ENCODE measurements at regions not wholly inside any gene's neighbourhood (a gene's known extent, or its start where the extent isn't known, plus 50 kb on each side); places are given as distances from the start of the nearest gene placed in this dataset.

GRCh38 chrX:121102101-121102500 lies 54.7 kb downstream of the GLUD2 start:
- Mint-ChIP-seq H3K9me3 (ENCODE audit: unreplicated experiment) (no peaks in the 10 kb centered on the region), H3K4me1 (ENCODE audit: insufficient read depth, unreplicated experiment) (no peaks in the 10 kb centered on the region), H3K4me3 (ENCODE audit: unreplicated experiment) (no peak overlapping the region), H3K27me3 (ENCODE audit: insufficient read depth, unreplicated experiment) (no peaks in the 10 kb centered on the region), H3K27ac (ENCODE audit: low read depth, unreplicated experiment) (no peak overlapping the region), H3K36me3 (ENCODE audit: insufficient read depth, unreplicated experiment) (no peaks in the 10 kb centered on the region)
- intact Hi-C loops (cut with micrococcal nuclease), result no loop called here
- POLR2A ChIA-PET, result no interaction called here
- BruUV-seq (replicated peaks), result no TSS peak
- no peak for DNase-seq (ENCODE audit: unreplicated experiment)
- no peak for TF ChIP-seq CTCF (IDR thresholded peaks at IDR 0.05; ENCODE audit: unreplicated experiment)
- CTCF ChIA-PET, result no interaction called here

- ChIA-PET POLR2A (no interaction called here), CTCF (no interaction called here)
- no peaks in the 10 kb centered on the region for H3K27me3 Mint-ChIP-seq (ENCODE audit: insufficient read depth, unreplicated experiment)
- no peaks in the 10 kb centered on the region for H3K9me3 Mint-ChIP-seq (ENCODE audit: unreplicated experiment)
- intact Hi-C loops (cut with micrococcal nuclease), result no loop called here
- H3K4me3 Mint-ChIP-seq (ENCODE audit: unreplicated experiment), result no peak overlapping the region
- DNase-seq (ENCODE audit: unreplicated experiment), result peak; percentile 37
- BruUV-seq (replicated peaks), result no TSS peak
- H3K27ac Mint-ChIP-seq (ENCODE audit: low read depth, unreplicated experiment), result no peak overlapping the region
- H3K36me3 Mint-ChIP-seq (ENCODE audit: insufficient read depth, unreplicated experiment), result no peaks in the 10 kb centered on the region
- no peak for TF ChIP-seq CTCF (IDR thresholded peaks at IDR 0.05; ENCODE audit: unreplicated experiment)
- no peaks in the 10 kb centered on the region for H3K4me1 Mint-ChIP-seq (ENCODE audit: insufficient read depth, unreplicated experiment)
These were observed 56.0 kb downstream of the GLUD2 start for GRCh38 chrX:121103381-121103780.

- Mint-ChIP-seq H3K27ac (ENCODE audit: low read depth, unreplicated experiment) (no peak overlapping the region), H3K27me3 (ENCODE audit: insufficient read depth, unreplicated experiment) (no peaks in the 10 kb centered on the region), H3K36me3 (ENCODE audit: insufficient read depth, unreplicated experiment) (no peaks in the 10 kb centered on the region), H3K9me3 (ENCODE audit: unreplicated experiment) (no peaks in the 10 kb centered on the region), H3K4me3 (ENCODE audit: unreplicated experiment) (no peak overlapping the region), H3K4me1 (ENCODE audit: insufficient read depth, unreplicated experiment) (no peaks in the 10 kb centered on the region)
- no peak for TF ChIP-seq CTCF (IDR thresholded peaks at IDR 0.05; ENCODE audit: unreplicated experiment)
- intact Hi-C loops (cut with micrococcal nuclease), result no loop called here
- CTCF ChIA-PET, result no interaction called here
- no TSS peak for BruUV-seq (replicated peaks)
- DNase-seq (ENCODE audit: unreplicated experiment), result no peak
- POLR2A ChIA-PET, result no interaction called here
These were observed 59.2 kb downstream of the GLUD2 start for GRCh38 chrX:121106484-121107235.

- H3K36me3 Mint-ChIP-seq (ENCODE audit: insufficient read depth, unreplicated experiment), result no peaks in the 10 kb centered on the region
- CTCF ChIA-PET, result no interaction called here
- no TSS peak for BruUV-seq (replicated peaks)
These were observed 62.6 kb downstream of the GLUD2 start for GRCh38 chrX:121109986-121110385.

More at GRCh38 chrX:121109986-121110385, 62.6 kb downstream of the GLUD2 start:
- TF ChIP-seq CTCF (IDR thresholded peaks at IDR 0.05; ENCODE audit: unreplicated experiment), result no peak
- intact Hi-C loops (cut with micrococcal nuclease), result no loop called here
- no peak for DNase-seq (ENCODE audit: unreplicated experiment)
- Mint-ChIP-seq H3K9me3 (ENCODE audit: unreplicated experiment) (no peaks in the 10 kb centered on the region), H3K27me3 (ENCODE audit: insufficient read depth, unreplicated experiment) (no peaks in the 10 kb centered on the region), H3K4me3 (ENCODE audit: unreplicated experiment) (no peak overlapping the region), H3K27ac (ENCODE audit: low read depth, unreplicated experiment) (no peak overlapping the region), H3K4me1 (ENCODE audit: insufficient read depth, unreplicated experiment) (no peaks in the 10 kb centered on the region)
- POLR2A ChIA-PET, result no interaction called here
